H9 (cell line): ENCODE measurements at regions not wholly inside any gene's neighbourhood (a gene's known extent, or its start where the extent isn't known, plus 50 kb on each side); places are given as distances from the start of the nearest gene placed in this dataset.

Experiments
- DNase-seq: peaks from one replicate; pipeline ENCODE4 v3.0.0-alpha.2; 2017
- H2AFZ ChIP-seq: one replicate; pipeline ENCODE4 v1.6.1; 2013; ENCODE audit warnings: mild to moderate bottlenecking, low read length, control low read depth, moderate library complexity
- H2AK5ac ChIP-seq: 2 replicates; pipeline ENCODE4 v1.6.1; 2013; ENCODE audit warnings: low read length, control low read depth, mixed read lengths; ENCODE audit not compliant: insufficient read length
- H2BK120ac ChIP-seq: one replicate; pipeline ENCODE4 v1.6.1; 2013; ENCODE audit warnings: low read depth, mild to moderate bottlenecking, low read length, control low read depth, inconsistent platforms; ENCODE audit not compliant: poor library complexity, severe bottlenecking
- H2BK12ac ChIP-seq: 2 replicates; pipeline ENCODE4 v1.6.1; 2013; ENCODE audit warnings: low read length, control low read depth, mixed read lengths, low read depth; ENCODE audit not compliant: insufficient read length
- H2BK15ac ChIP-seq: 2 replicates; pipeline ENCODE4 v1.6.1; 2013; ENCODE audit warnings: low read depth, low read length, control low read depth
- H2BK20ac ChIP-seq: one replicate; pipeline ENCODE4 v1.6.1; 2013; ENCODE audit warnings: low read depth, mild to moderate bottlenecking, low read length, control low read depth, inconsistent platforms; ENCODE audit not compliant: poor library complexity, severe bottlenecking
- H2BK5ac ChIP-seq: 2 replicates; pipeline ENCODE4 v1.6.1; 2013; ENCODE audit warnings: low read length, control low read depth, mixed read lengths; ENCODE audit not compliant: insufficient read length
- H3K14ac ChIP-seq: 2 replicates; pipeline ENCODE4 v1.6.1; 2013; ENCODE audit warnings: low read length, control low read depth; ENCODE audit not compliant: insufficient read depth
- H3K18ac ChIP-seq: 2 replicates; pipeline ENCODE4 v1.6.1; 2013; ENCODE audit warnings: low read depth, mild to moderate bottlenecking, mixed read lengths, low read length, control low read depth; ENCODE audit not compliant: insufficient read length
- H3K23ac ChIP-seq: 2 replicates; pipeline ENCODE4 v1.6.1; 2013; ENCODE audit warnings: low read length, control low read depth, mixed read lengths, low read depth; ENCODE audit not compliant: insufficient read length
- H3K23me2 ChIP-seq: 2 replicates; pipeline ENCODE4 v1.6.1; 2013; ENCODE audit warnings: low read depth, mild to moderate bottlenecking, mixed read lengths, low read length, control low read depth; ENCODE audit not compliant: insufficient read length, poor library complexity, severe bottlenecking
- H3K27ac ChIP-seq: 2 replicates; pipeline ENCODE4 v1.5.1; 2013; ENCODE audit warnings: low read length, control low read depth, mixed read lengths, low read depth; ENCODE audit not compliant: insufficient read length
- H3K27me3 ChIP-seq: 2 replicates; pipeline ENCODE4 v1.6.1; 2013; ENCODE audit warnings: low read length, control low read depth, inconsistent platforms; ENCODE audit not compliant: insufficient read depth
- H3K4ac ChIP-seq: 2 replicates; pipeline ENCODE4 v1.6.1; 2013; ENCODE audit warnings: low read depth, mild to moderate bottlenecking, control low read depth, inconsistent platforms, low read length, moderate library complexity
- H3K4me1 ChIP-seq: 2 replicates; pipeline ENCODE4 v1.6.1; 2013; ENCODE audit warnings: low read length, control low read depth, inconsistent platforms; ENCODE audit not compliant: insufficient read depth
- H3K4me2 ChIP-seq: 2 replicates; pipeline ENCODE4 v1.6.1; 2013; ENCODE audit warnings: low read length, control low read depth, mixed read lengths; ENCODE audit not compliant: insufficient read length, insufficient read depth
- H3K56ac ChIP-seq: 2 replicates; pipeline ENCODE4 v1.6.1; 2013; ENCODE audit warnings: low read depth, mild to moderate bottlenecking, mixed read lengths, low read length, control low read depth; ENCODE audit not compliant: insufficient read length
- H3K79me1 ChIP-seq: 2 replicates; pipeline ENCODE4 v1.6.1; 2013; ENCODE audit warnings: low read depth, mild to moderate bottlenecking, moderate library complexity, low read length, control low read depth, inconsistent platforms; ENCODE audit not compliant: insufficient read depth, poor library complexity, severe bottlenecking
- H3K79me2 ChIP-seq: 2 replicates; pipeline ENCODE4 v1.6.1; 2013; ENCODE audit warnings: low read length, control low read depth, inconsistent platforms; ENCODE audit not compliant: insufficient read depth
- H3K9ac ChIP-seq: 2 replicates; pipeline ENCODE4 v1.6.1; 2013; ENCODE audit warnings: low read length, control low read depth, mixed read lengths; ENCODE audit not compliant: insufficient read length; ENCODE audit errors: extremely low read depth
- H3K9me3 ChIP-seq: one replicate; pipeline ENCODE4 v1.6.1; 2013; ENCODE audit warnings: low read depth, low read length, inconsistent platforms; ENCODE audit not compliant: control insufficient read depth
- H3T11ph ChIP-seq: one replicate; pipeline ENCODE4 v1.6.1; 2013; ENCODE audit warnings: mild to moderate bottlenecking, low read length, control low read depth, inconsistent platforms
- H4K20me1 ChIP-seq: one replicate; pipeline ENCODE4 v1.6.1; 2013; ENCODE audit not compliant: control insufficient read depth, insufficient read length, insufficient read depth
- H4K5ac ChIP-seq: 2 replicates; pipeline ENCODE4 v1.6.1; 2013; ENCODE audit warnings: low read depth, mild to moderate bottlenecking, mixed read lengths, low read length, control low read depth; ENCODE audit not compliant: insufficient read length
- H4K8ac ChIP-seq: replicated peaks from 2 replicates; pipeline ENCODE4 v1.6.1; 2013; ENCODE audit warnings: low read length, control low read depth, mixed read lengths, low read depth; ENCODE audit not compliant: insufficient read length
- H4K91ac ChIP-seq: 2 replicates; pipeline ENCODE4 v1.6.1; 2013; ENCODE audit warnings: low read depth, mild to moderate bottlenecking, moderate library complexity, mixed read lengths, low read length, control low read depth; ENCODE audit not compliant: insufficient read length
- H3K27ac Mint-ChIP-seq, 3 experiments: 2 replicates in 2 of 3; 3 replicates in 1 of 3; pipeline ENCODE4 v1.8.0; 2020 to 2021; ENCODE audit warnings: mixed read lengths in 3 of 3, mild to moderate bottlenecking in 1 of 3, moderate library complexity in 1 of 3
- H3K27me3 Mint-ChIP-seq: 2 replicates; pipeline ENCODE4 v1.8.0; 2021; ENCODE audit warnings: low read depth, mild to moderate bottlenecking, moderate library complexity, mixed read lengths
- H3K36me3 Mint-ChIP-seq, 3 experiments: 2 replicates in 2 of 3; 3 replicates in 1 of 3; pipeline ENCODE4 v1.8.0; 2020 to 2021; ENCODE audit warnings: low read depth in 3 of 3, mixed read lengths in 3 of 3; ENCODE audit not compliant: insufficient read depth in 1 of 3
- H3K4me1 Mint-ChIP-seq, 2 experiments: 2 replicates each; pipeline ENCODE4 v1.8.0; 2020; ENCODE audit warnings: mixed read lengths in 2 of 2
- H3K4me3 Mint-ChIP-seq, 2 experiments: 2 replicates in 1 of 2; 3 replicates in 1 of 2; pipeline ENCODE4 v1.8.0; 2020 to 2021; ENCODE audit warnings: mild to moderate bottlenecking in 2 of 2, mixed read lengths in 2 of 2, moderate library complexity in 1 of 2
- H3K9me3 Mint-ChIP-seq, 2 experiments: 2 replicates in 1 of 2; 3 replicates in 1 of 2; pipeline ENCODE4 v1.8.0; 2020; ENCODE audit warnings: mild to moderate bottlenecking in 2 of 2, mixed read lengths in 2 of 2, moderate library complexity in 1 of 2
- CTCF ChIP-seq: fragments of 200-600 bp; sonication (generic); conservative IDR thresholded peaks from 3 replicates; pipeline ENCODE4 v1.8.0; 2021; ENCODE audit warnings: antibody characterized with exemption, mild to moderate bottlenecking
- WGBS: extraction: QIAGEN DNeasy Blood & Tissue Kit; methylation state at CpG from one replicate; pipeline ENCODE4 v1.1.7; 2013; ENCODE audit warnings: missing lambda C conversion rate, low lambda C conversion rate, mixed read lengths; ENCODE audit not compliant: insufficient read length; ENCODE audit errors: extremely low coverage; 5-methylcytosine and 5-hydroxymethylcytosine counted together

- no peak overlapping the region for H3K4me3 Mint-ChIP-seq
- no peaks in the 10 kb centered on the region for H3K23me2 ChIP-seq
- H3T11ph ChIP-seq: no peak overlapping the region
- no peaks in the 10 kb centered on the region for H3K9me3 ChIP-seq
- no peaks in the 10 kb centered on the region for H3K36me3 Mint-ChIP-seq
- no peaks in the 10 kb centered on the region for H3K9me3 Mint-ChIP-seq
- no CpG with 5 or more reads among the region's 6 CpGs for WGBS
- H2AK5ac ChIP-seq: no peak overlapping the region
- no peak overlapping the region for H2BK12ac ChIP-seq
- no peak overlapping the region for H3K27ac ChIP-seq
- no peak overlapping the region for H2BK15ac ChIP-seq
- H3K4me1 ChIP-seq: no peaks in the 10 kb centered on the region
- H2AFZ ChIP-seq: no peak overlapping the region
- peak; percentile 85 for TF ChIP-seq CTCF
- H3K23ac ChIP-seq: no peak overlapping the region
- peaks cover 3 to 5% of the 10 kb centered on the region in 2 experiments; a peak in 2 of 4 replicates for H3K4me1 Mint-ChIP-seq
- no peak overlapping the region for H4K5ac ChIP-seq
- DNase-seq: peak; percentile 50
- no peak overlapping the region for H3K27ac Mint-ChIP-seq
- H4K8ac ChIP-seq: no peak overlapping the region
- no peak overlapping the region for H2BK120ac ChIP-seq
- no peak overlapping the region for H3K9ac ChIP-seq
- no peak overlapping the region for H4K91ac ChIP-seq
- H2BK20ac ChIP-seq: no peak overlapping the region
- H2BK5ac ChIP-seq: no peak overlapping the region
- no peak overlapping the region for H3K4me2 ChIP-seq
- no peaks in the 10 kb centered on the region for H3K27me3 ChIP-seq
- peaks cover 4% of the 10 kb centered on the region for H3K27me3 Mint-ChIP-seq
- no peak overlapping the region for H3K56ac ChIP-seq
- H3K79me1 ChIP-seq: no peaks in the 10 kb centered on the region
- H3K14ac ChIP-seq: no peak overlapping the region
- no peaks in the 10 kb centered on the region for H3K79me2 ChIP-seq
- H3K4ac ChIP-seq: no peak overlapping the region
- H3K18ac ChIP-seq: no peak overlapping the region
- no peaks in the 10 kb centered on the region for H4K20me1 ChIP-seq
These were observed 343.5 kb downstream of the RAPGEF2 start for GRCh38 chr4:159446266-159446976.
